ENCODE measurements at regions not wholly inside any gene's neighbourhood (a gene's known extent, or its start where the extent isn't known, plus 50 kb on each side); places are given as distances from the start of the nearest gene placed in this dataset.

DNA sequence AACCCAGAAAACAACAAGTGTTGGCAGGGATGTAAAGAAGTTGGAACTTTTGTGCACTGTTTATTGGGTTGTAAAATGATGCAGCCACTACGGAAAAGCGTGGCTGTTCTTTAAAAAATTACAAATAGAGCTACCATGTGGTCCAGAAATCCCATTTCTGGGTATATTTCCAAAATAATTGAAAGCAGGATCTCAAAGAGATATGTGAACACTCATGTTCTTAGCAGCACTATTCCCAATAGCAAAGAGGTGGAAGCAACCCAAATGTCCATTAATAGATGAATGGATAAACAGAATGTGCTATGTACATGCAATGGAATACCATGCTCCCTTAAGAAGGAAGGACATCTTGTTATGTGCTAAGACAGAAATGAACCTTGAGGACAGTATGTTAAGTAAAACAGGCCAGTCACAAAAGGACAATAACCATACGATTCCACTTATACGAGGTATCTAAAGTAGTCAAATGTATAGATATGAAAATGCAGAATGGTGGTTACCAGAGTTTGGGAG is 249.5 kb downstream of the PHLDA1 start:
- TF ChIP-seq CTCF (conservative IDR thresholded peaks at IDR 0.05; ENCODE audit: low read depth, low read length): no peak
- no peak for TF ChIP-seq MXI1 (IDR thresholded peaks at IDR 0.05; ENCODE audit: borderline replicate concordance, low read depth, low read length)
- TF ChIP-seq RCOR1 (IDR thresholded peaks at IDR 0.05; ENCODE audit: insufficient replicate concordance, low read length): no peak
- no peak for TF ChIP-seq POLR2A (IDR thresholded peaks at IDR 0.05; ENCODE audit: low read depth, low read length)
